Activated CD4-positive, alpha-beta T cell treated with anti-CD3 and anti-CD28 coated beads for 36 hours (primary cell): ENCODE measurements at regions not wholly inside any gene's neighbourhood (a gene's known extent, or its start where the extent isn't known, plus 50 kb on each side); places are given as distances from the start of the nearest gene placed in this dataset.
A peak's percentile ranks its signal among the peaks of the same experiment; 100 is the strongest.

Experiments
- ATAC-seq: fragments of 200-7000 bp; cut with Tn5 transposase; one replicate; pipeline ENCODE4 v1.10.0; 2021; ENCODE audit warnings: mild to moderate bottlenecking, moderate library complexity
- CTCF ChIA-PET: fragments of 350-600 bp; sonication (Branson Sonifier 250); formaldehyde crosslinking; loops from one replicate; lab custom pipeline; 2021; ENCODE audit warnings: antibody characterized with exemption; lab: Charles Lee
- POLR2A ChIA-PET: fragments of 350-600 bp; sonication (Branson Sonifier 250); formaldehyde crosslinking; loops from one replicate; lab custom pipeline; 2021; ENCODE audit warnings: antibody characterized with exemption, inconsistent platforms; lab: Charles Lee
- DNase-seq: peaks from one replicate; pipeline ENCODE4 v3.0.0-alpha.2; 2020
- H3K27ac Mint-ChIP-seq: one replicate; pipeline ENCODE4 v1.8.0; 2021; ENCODE audit warnings: mixed read lengths
- H3K27me3 Mint-ChIP-seq: one replicate; pipeline ENCODE4 v1.8.0; 2021; ENCODE audit warnings: mixed read lengths
- H3K36me3 Mint-ChIP-seq: one replicate; pipeline ENCODE4 v1.8.0; 2021; ENCODE audit warnings: low read depth, mixed read lengths
- H3K4me1 Mint-ChIP-seq: one replicate; pipeline ENCODE4 v1.8.0; 2021; ENCODE audit warnings: mixed read lengths
- H3K4me3 Mint-ChIP-seq: one replicate; pipeline ENCODE4 v1.8.0; 2021; ENCODE audit warnings: mild to moderate bottlenecking, moderate library complexity, mixed read lengths
- H3K9me3 Mint-ChIP-seq: one replicate; pipeline ENCODE4 v1.8.0; 2021; ENCODE audit warnings: low read depth, mixed read lengths
- intact Hi-C, 2 experiments: fragments of 100-400 bp; cut with DNase I in 1 of 2; cut with micrococcal nuclease in 1 of 2; formaldehyde crosslinking; loops; one replicate each; pipeline versions ENCODE4 v1.14.2 to v1.15.1; 2022 to 2024; cut with DNase I, micrococcal nuclease

DNA sequence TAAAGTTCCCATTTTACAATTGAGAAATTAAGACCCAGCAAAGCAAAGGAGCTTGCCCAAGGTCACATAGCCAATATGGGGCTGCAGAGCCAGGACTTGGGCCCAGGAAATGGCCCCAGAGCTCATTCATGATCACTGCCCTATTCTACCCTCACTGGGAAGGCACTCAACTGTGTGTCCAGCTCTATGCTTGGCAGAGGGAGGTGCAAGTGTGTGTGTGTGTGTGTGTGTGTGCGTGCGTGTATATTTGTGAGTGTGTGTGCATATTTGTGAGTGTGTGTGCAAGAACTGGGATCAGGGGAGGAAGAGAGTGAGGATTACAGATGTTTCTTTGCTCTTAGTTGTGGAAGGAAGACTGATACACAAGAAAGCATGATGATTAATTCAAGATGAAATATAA is 151.2 kb upstream of the CRY1 start:
- ChIA-PET POLR2A (no interaction called here), CTCF (no interaction called here)
- Mint-ChIP-seq H3K9me3 (no peaks in the 10 kb centered on the region), H3K4me3 (no peak overlapping the region), H3K4me1 (no peaks in the 10 kb centered on the region), H3K27me3 (peaks cover 6% of the 10 kb centered on the region), H3K27ac (no peak overlapping the region), H3K36me3 (no peaks in the 10 kb centered on the region)
- intact Hi-C loops = no loop called here
- DNase-seq (no peak), ATAC-seq (no peak)

DNA sequence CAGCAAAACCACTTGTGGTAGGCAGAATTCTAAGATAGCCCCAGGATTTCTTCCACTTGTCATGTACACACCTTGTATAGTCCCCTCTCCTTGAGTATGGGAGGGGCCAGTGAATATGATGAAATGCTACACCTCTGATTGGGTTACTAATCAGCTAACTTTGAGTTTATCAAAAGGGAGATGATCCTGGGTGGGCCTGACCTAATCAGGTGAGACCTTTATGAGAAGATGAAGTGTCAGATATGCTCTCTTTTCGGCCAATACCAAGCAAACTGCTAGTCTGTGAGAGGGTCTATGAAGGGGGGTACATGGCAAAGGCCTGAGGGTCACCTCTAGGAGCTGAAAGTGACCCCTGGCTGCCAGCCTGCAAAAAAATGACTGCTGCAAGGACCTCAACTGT is 154.3 kb upstream of the CRY1 start:
- Mint-ChIP-seq H3K27me3 (peaks cover 7% of the 10 kb centered on the region), H3K27ac (no peak overlapping the region), H3K36me3 (no peaks in the 10 kb centered on the region), H3K9me3 (no peaks in the 10 kb centered on the region), H3K4me1 (no peaks in the 10 kb centered on the region), H3K4me3 (no peak overlapping the region)
- no peak for DNase-seq
- ATAC-seq = no peak
- ChIA-PET POLR2A (no interaction called here), CTCF (interaction anchor here (0.7 to 0.8 kb wide), 2 partner anchors 121 to 214 kb away, joined by 3 read pairs; no protein-coding TSS in a partner anchor)
- intact Hi-C loops = no loop called here

DNA sequence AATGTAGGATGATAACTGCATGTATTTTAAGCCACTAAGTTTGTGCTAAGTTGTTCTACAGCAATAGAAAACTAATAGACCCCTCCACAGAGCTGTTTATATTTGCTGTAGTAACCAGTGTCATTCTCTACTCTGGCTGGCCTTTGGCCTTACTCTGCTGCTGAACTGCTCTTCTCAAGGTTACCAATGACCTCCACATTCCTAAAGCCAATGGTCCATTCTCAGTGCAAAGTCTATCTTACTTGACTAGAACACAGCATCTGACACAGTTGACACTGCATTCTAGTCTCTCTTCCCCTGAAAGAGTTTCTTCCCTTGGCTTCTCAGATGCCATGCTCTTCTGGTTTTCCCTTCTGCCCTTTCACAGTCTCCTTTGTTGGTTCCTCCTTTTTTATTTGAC is 154.8 kb upstream of the CRY1 start:
- Mint-ChIP-seq H3K27ac (no peak overlapping the region), H3K4me3 (no peak overlapping the region), H3K4me1 (no peaks in the 10 kb centered on the region), H3K27me3 (peaks cover 5% of the 10 kb centered on the region), H3K36me3 (no peaks in the 10 kb centered on the region), H3K9me3 (no peaks in the 10 kb centered on the region)
- CTCF ChIA-PET = interaction anchor here (0.8 kb wide), 1 partner anchor 121 kb away, joined by 3 read pairs; no protein-coding TSS in a partner anchor
- POLR2A ChIA-PET = no interaction called here
- ATAC-seq (no peak), DNase-seq (no peak)
- intact Hi-C loops = no loop called here

DNA sequence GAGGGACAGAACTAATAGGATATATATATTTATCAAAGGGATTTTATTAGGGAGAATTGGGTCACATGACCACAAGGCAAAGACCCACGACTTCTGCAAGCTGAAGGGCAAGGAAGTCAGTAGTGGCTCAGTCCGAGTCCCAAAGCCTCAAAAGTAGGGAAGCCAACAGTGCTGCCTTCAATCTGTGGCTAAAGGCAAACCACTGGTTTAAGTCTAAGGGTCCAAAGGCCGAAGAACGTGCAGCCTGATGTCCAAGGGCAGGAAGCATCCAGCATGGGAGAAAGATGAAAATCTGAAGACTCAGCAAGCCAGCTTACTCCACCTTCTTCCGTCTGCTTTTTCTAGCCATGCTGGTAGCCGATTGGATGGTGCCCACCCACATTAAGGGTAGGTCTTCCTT is 157.9 kb upstream of the CRY1 start:
- Mint-ChIP-seq H3K4me1 (no peaks in the 10 kb centered on the region), H3K36me3 (no peaks in the 10 kb centered on the region), H3K4me3 (no peak overlapping the region), H3K27ac (no peak overlapping the region), H3K9me3 (no peaks in the 10 kb centered on the region), H3K27me3 (peaks cover 2% of the 10 kb centered on the region)
- ChIA-PET POLR2A (no interaction called here), CTCF (no interaction called here)
- ATAC-seq (no peak), DNase-seq (no peak)
- intact Hi-C loops = no loop called here

DNA sequence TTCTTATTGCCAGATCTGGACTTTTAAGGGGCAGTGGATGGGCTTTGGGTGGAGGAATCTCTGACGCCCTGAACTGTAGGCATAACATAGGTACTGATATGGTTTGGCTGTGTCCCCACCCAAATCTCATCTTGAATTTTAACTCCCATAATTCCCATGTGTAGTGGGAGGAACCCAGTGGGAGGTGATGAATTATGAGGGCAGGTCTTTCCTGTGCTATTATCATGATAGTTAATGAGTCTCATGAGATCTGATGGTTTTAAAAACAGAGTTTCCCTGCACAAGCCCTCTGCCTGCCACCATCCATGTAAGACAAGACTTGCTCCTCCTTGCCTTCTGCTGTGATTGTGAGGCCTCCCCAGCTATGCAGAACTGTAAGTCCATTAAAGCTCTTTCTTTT is 160.0 kb upstream of the CRY1 start:
- ChIA-PET POLR2A (no interaction called here), CTCF (no interaction called here)
- no peaks in the 10 kb centered on the region for H3K9me3 Mint-ChIP-seq
- no peak overlapping the region for H3K27ac Mint-ChIP-seq
- peaks cover 2% of the 10 kb centered on the region for H3K27me3 Mint-ChIP-seq
- H3K4me1 Mint-ChIP-seq = no peaks in the 10 kb centered on the region
- DNase-seq (no peak), ATAC-seq (no peak)
- intact Hi-C loops = no loop called here
- H3K4me3 Mint-ChIP-seq = no peak overlapping the region
- H3K36me3 Mint-ChIP-seq = no peaks in the 10 kb centered on the region

DNA sequence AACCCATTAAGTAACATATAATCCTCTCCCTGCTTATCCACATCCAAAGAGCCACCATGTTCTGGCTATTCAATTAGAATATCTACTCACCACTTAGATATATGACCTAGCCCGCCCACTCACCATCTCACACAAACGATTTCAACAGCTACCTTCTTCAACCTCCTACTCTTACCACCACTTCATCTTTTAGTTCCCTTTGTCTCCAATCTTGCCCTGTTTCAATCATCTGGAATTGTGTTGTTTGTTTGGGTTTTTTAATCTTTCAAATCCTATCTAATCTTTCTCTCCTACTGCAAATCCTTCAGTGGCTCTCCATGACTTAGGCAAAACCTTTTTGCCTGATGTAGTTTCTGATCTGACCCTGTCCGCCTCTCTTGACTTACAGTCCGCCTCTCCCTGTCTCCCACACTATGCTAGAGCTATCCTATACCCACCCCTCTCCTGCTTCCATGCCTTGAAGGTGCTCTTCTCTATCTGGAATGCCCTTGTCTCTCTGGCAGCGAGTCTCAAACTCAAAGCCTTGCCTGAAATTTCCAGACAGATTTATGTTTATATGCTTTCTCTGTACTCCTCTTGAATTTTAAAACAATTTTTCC is 161.0 kb upstream of the CRY1 start:
- Mint-ChIP-seq H3K36me3 (no peaks in the 10 kb centered on the region), H3K4me1 (no peaks in the 10 kb centered on the region), H3K27me3 (peaks cover 2% of the 10 kb centered on the region), H3K4me3 (no peak overlapping the region), H3K27ac (no peak overlapping the region), H3K9me3 (no peaks in the 10 kb centered on the region)
- CTCF ChIA-PET = no interaction called here
- ATAC-seq (no peak), DNase-seq (no peak)
- POLR2A ChIA-PET = no interaction called here
- intact Hi-C loops = no loop called here

DNA sequence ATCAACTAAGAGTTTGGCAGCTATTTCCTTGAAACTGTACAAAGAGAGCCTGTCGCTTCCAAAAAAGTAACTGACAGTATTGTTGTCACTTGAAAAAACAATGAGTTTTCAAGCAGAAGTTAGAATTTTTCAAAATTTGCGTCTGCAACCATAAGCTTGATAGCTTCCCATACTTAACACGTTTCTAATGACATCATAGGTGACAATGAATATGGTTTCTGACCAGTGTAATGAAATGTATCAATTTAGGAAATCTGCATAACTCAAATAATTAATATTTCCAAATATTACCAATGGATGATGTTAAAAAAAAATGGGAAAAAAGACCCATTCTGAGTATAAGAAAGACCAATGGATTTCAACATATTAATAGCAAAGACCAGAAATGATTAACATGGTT is 165.4 kb upstream of the CRY1 start:
- DNase-seq (no peak), ATAC-seq (no peak)
- H3K4me3 Mint-ChIP-seq = no peak overlapping the region
- no peak overlapping the region for H3K27ac Mint-ChIP-seq
- no peaks in the 10 kb centered on the region for H3K27me3 Mint-ChIP-seq
- H3K36me3 Mint-ChIP-seq = no peaks in the 10 kb centered on the region
- peaks cover 4% of the 10 kb centered on the region for H3K9me3 Mint-ChIP-seq
- no peaks in the 10 kb centered on the region for H3K4me1 Mint-ChIP-seq
- ChIA-PET POLR2A (no interaction called here), CTCF (interaction anchor here (1.2 to 1.9 kb wide), 2 partner anchors 9 to 11 kb away, joined by 4 read pairs; no protein-coding TSS in a partner anchor)
- intact Hi-C loops = no loop called here

DNA sequence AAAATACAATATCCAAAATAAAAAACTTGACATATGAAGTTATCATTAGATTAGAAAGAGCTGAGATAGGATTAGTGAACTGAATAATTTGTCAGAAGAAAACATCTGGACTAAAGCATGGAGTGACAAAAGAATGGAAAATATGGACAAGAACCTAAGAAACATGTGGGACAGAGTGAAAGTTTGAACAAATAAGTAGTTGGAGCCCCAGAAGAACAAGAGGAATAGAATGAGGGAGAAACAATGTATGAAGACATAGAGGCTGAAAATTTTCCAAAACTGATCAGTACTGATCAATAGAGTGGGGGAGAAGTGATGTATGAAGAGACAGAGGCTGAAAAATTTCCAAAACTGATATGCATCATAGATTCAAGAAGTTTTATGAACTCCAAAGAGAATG is 170.6 kb upstream of the CRY1 start:
- POLR2A ChIA-PET = no interaction called here
- no peak for ATAC-seq

DNA sequence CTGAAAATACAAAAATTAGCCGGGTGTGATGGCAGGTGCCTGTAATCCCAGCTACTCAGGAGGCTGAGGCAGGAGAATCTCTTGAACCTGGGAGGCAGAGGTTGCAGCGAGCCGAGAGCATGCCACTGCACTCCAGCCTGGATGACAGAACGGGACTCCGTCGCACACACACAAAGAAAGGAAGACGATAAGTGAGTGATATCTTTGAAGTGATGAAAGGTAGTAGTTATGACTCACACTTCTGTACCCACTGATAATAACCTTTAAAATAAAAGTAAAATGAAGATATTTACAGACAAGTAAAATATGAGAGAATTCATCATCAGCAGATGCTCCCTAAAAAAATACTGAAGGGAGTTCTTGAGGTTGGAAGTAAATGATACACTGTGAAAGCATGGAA is 171.3 kb upstream of the CRY1 start:
- H3K36me3 Mint-ChIP-seq = no peaks in the 10 kb centered on the region
- H3K4me3 Mint-ChIP-seq = no peak overlapping the region
- peak; percentile 30 for DNase-seq
- ATAC-seq = peak; percentile 91
- H3K4me1 Mint-ChIP-seq = peaks cover 13% of the 10 kb centered on the region
- no peaks in the 10 kb centered on the region for H3K27me3 Mint-ChIP-seq
- H3K9me3 Mint-ChIP-seq = peaks cover 8% of the 10 kb centered on the region
- CTCF ChIA-PET = no interaction called here
- no peak overlapping the region for H3K27ac Mint-ChIP-seq
- POLR2A ChIA-PET = no interaction called here
- intact Hi-C loops = no loop called here

More for the DNA sequence above, 170.6 kb upstream of the CRY1 start:
- intact Hi-C loops = no loop called here
- Mint-ChIP-seq H3K36me3 (no peaks in the 10 kb centered on the region), H3K4me1 (peaks cover 13% of the 10 kb centered on the region), H3K4me3 (no peak overlapping the region), H3K27me3 (no peaks in the 10 kb centered on the region), H3K27ac (peak overlapping the region; percentile 27), H3K9me3 (peaks cover 8% of the 10 kb centered on the region)
- DNase-seq = no peak
- CTCF ChIA-PET = no interaction called here

DNA sequence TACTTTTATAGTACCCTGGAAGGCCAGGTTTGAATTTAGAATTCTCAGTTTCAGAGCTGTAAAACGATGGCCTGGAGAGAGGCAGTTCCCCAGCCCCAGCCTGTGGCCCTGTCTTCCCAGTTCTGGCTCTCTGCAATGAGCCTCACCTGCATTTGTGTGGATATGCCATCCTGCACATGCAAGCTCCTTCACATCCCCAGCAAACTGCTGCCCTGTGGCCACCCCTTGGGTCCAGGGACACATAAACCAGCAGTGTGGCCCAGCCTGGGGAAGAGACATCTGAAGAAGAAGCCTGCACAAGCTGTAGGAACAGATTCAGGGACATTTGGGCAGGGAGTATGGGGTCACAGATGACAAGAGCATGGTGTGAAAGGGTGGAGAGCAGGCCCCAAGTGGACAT is 174.3 kb upstream of the CRY1 start:
- ChIA-PET POLR2A (no interaction called here), CTCF (no interaction called here)
- no peak overlapping the region for H3K27ac Mint-ChIP-seq
- H3K36me3 Mint-ChIP-seq = no peaks in the 10 kb centered on the region
- ATAC-seq (no peak), DNase-seq (no peak)
- H3K4me1 Mint-ChIP-seq = peaks cover 13% of the 10 kb centered on the region
- no peaks in the 10 kb centered on the region for H3K27me3 Mint-ChIP-seq
- intact Hi-C loops = no loop called here
- peaks cover 8% of the 10 kb centered on the region for H3K9me3 Mint-ChIP-seq
- no peak overlapping the region for H3K4me3 Mint-ChIP-seq

DNA sequence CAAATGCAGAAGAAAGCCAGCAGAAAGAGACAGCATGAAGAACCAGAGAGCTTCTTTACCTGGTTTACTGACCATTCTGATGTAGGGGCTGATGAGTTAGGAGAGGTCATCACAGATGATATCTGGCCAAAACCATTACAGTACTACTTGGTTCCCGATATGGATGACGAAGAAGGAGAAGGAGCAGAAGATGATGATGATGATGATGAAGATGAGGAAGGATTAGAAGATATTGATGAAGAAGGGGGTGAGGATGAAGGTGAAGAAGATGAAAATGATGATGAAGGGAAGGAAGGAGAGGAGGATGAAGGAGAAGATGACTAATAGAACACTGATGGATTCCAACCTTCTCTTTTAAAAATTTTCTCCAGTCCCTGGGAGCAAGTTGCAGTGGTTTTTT is 178.2 kb upstream of the CRY1 start:
- H3K27me3 Mint-ChIP-seq = peaks cover 4% of the 10 kb centered on the region
- H3K9me3 Mint-ChIP-seq = no peaks in the 10 kb centered on the region
- DNase-seq (no peak), ATAC-seq (no peak)
- H3K36me3 Mint-ChIP-seq = no peaks in the 10 kb centered on the region
- no peak overlapping the region for H3K27ac Mint-ChIP-seq
- CTCF ChIA-PET = interaction anchor here (1.0 kb wide), 1 partner anchor 44 kb away, joined by 4 read pairs; no protein-coding TSS in a partner anchor
- H3K4me3 Mint-ChIP-seq = no peak overlapping the region
- POLR2A ChIA-PET = no interaction called here
- intact Hi-C loops = no loop called here
- no peaks in the 10 kb centered on the region for H3K4me1 Mint-ChIP-seq

DNA sequence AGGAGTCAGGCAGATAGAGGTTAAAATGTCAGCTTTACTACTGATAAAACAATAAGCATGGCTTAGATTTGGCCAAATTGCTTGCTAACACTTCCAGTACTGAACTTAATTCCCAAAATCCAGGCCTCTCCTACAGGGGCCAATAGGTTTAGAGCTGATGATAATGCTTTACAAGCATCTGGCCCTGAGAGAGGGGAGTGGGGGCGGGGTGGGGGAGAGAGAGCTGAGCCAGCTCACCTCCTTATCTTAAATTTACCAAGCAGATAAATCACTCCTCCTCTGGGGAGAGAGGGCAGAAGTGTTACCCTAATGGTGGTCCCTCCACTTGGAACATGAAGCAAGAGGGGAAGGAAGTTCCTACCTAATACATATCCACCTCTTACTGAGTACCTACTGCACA is 182.2 kb upstream of the CRY1 start:
- DNase-seq = no peak
- POLR2A ChIA-PET = no interaction called here

More for the DNA sequence above, 182.2 kb upstream of the CRY1 start:
- CTCF ChIA-PET = interaction anchor here (0.6 kb wide), 1 partner anchor 122 kb away, joined by 3 read pairs; no protein-coding TSS in a partner anchor
- H3K9me3 Mint-ChIP-seq = no peaks in the 10 kb centered on the region
- H3K4me1 Mint-ChIP-seq = peaks cover 2% of the 10 kb centered on the region
- no peak overlapping the region for H3K27ac Mint-ChIP-seq
- no peak for ATAC-seq
- no peak overlapping the region for H3K4me3 Mint-ChIP-seq
- H3K36me3 Mint-ChIP-seq = no peaks in the 10 kb centered on the region
- intact Hi-C loops = no loop called here
- peaks cover 4% of the 10 kb centered on the region for H3K27me3 Mint-ChIP-seq
